Activated CD8-positive, alpha-beta memory T cell treated with anti-CD3 and anti-CD28 coated beads for 1 hour (primary cell): ENCODE measurements at regions not wholly inside any gene's neighbourhood (a gene's known extent, or its start where the extent isn't known, plus 50 kb on each side); places are given as distances from the start of the nearest gene placed in this dataset.

ENCODE experiments used
- DNase-seq, 2 donors: peaks; one replicate each; pipeline ENCODE4 v3.0.0-alpha.2; 2020; ENCODE audit warnings: low read depth in 1 of 2; ENCODE audit errors: extremely low read depth in 1 of 2

- DNase-seq, result no peak
Measured at GRCh38 chr10:130728531-130729215, 582.8 kb downstream of the TCERG1L start.

DNA sequence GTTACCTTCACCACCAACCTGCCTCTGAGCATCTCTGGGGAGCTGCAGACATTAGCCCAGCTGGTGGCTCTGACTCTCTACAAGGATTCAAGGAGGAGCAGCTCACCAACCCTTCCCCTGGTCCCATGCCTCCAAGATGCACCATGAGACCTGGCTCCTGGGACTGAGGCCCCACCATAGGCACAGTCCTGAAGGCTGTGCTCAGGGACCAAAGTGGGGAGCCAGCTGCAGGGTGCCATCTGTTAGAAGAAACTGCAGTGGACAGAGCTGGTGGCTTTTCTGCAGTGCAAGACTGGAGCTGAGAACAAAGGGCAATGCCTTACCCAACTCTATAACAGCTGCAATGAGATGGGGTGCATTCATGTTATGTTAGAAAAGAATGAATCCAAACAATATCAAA is 581.6 kb downstream of the TCERG1L start:
- no peak for DNase-seq

- DNase-seq, result no peak
Measured at GRCh38 chr10:130737186-130737585, 574.3 kb downstream of the TCERG1L start.

GRCh38 chr10:130737621-130738020 is 573.9 kb downstream of the TCERG1L start:
- DNase-seq, result no peak

DNA sequence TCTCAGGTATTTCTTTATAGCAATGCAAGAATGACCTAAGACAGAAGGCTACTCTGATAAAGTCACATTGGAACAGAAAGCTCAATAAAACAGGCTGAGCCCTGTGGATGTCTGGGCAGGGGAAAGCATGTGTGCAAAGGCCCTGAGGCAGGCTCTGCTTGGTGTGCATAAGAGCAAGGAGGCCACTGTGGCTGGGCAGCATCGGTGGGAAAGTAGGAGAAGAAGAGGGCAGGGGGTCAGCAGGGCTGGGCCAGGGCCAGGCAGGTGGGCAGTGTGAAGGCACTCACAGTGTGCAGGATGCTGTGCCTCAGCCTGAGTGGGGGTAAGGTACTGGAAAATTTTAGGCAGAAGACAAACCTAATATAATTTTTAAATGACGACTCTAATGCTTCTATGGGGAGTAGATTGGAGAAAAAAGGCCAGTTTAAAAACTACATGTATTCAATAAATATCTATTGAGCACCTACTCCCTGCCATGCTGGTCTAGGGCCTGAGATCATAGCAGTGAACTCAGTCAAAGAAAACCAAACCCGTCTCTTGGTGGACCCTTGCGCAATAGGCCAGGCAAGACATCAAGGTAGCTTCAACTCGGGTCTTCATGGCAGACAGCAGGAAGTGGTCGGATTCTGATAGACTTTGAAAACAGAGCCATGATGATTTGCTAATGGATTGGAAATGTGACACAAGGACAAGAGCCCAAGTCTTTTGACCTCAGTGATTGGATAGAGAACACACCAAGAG is 572.3 kb downstream of the TCERG1L start:
- no peak for DNase-seq

GRCh38 chr10:130739757-130740145 is 571.8 kb downstream of the TCERG1L start:
- DNase-seq, result no peak

DNA sequence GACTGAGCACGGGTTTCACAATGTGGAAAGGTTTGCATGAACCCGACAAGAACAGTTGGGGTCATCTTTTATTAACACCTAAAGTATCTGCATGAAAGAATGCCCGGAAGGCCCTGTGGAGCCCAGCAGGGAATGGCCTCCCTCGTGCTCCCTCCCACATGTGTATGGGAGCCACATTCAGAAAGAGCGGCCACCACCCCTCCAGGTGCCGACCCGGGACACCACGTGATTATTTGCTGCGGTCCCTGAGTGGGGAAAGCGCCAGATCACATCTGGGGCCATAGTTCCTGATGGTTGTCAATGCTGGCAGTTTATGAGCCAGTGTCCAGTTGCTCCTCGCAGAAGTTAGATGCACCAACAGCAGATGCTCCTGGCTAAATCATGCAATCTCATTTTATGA is 571.4 kb downstream of the TCERG1L start:
- DNase-seq, result no peak

- DNase-seq, result no peak
Measured at GRCh38 chr10:130740915-130741750, 570.4 kb downstream of the TCERG1L start.

- DNase-seq, result no peak
Measured at GRCh38 chr10:130741901-130742855, 569.3 kb downstream of the TCERG1L start.

GRCh38 chr10:130742941-130743675 is 568.4 kb downstream of the TCERG1L start:
- DNase-seq, result no peak

- no peak for DNase-seq
Measured at GRCh38 chr10:130743751-130744271, 567.7 kb downstream of the TCERG1L start.

DNA sequence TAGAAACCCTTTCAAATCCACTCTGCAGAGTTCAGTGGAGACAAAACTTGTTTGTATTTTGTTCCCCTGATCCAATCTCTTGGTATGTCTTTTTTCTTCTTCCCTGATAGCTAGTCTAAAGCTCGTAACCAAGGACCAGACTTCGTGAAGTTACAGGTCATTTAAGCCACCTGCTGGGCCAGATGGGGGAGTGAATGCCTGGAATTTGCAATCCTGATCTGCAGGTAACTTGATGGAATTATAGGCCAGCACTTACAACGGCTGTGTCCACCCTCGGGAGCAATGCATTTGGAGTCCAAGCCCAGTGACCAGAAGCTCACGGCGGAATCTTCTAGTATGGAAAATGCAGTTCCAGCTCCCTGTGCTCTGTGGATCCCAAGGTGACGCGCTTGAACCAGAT is 566.9 kb downstream of the TCERG1L start:
- DNase-seq, result no peak

- no peak for DNase-seq
Measured at GRCh38 chr10:130745251-130745650, 566.3 kb downstream of the TCERG1L start.

GRCh38 chr10:130745821-130746220 is 565.7 kb downstream of the TCERG1L start:
- DNase-seq, result no peak

- DNase-seq, result no peak
Measured at GRCh38 chr10:130746311-130746710, 565.2 kb downstream of the TCERG1L start.

- no peak for DNase-seq
Measured at GRCh38 chr10:130747356-130747755, 564.2 kb downstream of the TCERG1L start.

- DNase-seq, result no peak
Measured at GRCh38 chr10:130747946-130748345, 563.6 kb downstream of the TCERG1L start.

DNA sequence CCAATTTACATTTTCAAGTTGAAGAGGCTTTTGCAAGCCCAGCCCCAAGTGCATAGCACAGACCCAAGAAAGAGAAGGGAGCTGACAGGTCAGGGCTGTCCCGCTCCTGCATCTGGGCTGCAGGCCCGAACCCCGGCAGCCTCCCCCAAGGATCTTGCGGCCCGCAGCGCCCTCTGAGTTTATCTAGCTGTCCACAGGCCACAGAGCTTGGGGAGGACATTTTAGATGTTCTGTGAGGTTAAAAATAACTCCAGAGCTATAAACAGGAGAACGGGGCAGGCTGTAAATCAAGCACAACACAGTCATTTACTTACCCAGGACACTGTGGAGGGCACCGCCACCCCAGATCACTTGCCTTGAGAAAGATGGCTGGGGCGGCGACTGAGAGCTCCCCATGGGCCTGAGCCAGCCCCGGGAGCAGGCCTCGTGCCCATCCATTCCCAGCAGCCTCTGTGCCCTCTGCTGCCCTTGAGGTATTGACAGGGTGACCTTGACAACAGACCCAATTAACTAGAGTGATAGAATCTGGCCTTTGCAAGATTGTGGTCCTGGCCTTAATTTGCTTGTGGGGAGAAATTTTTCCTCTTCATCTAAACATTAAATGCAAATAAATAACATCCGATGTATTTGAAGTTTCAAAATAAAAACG is 563.0 kb downstream of the TCERG1L start:
- no peak for DNase-seq

DNA sequence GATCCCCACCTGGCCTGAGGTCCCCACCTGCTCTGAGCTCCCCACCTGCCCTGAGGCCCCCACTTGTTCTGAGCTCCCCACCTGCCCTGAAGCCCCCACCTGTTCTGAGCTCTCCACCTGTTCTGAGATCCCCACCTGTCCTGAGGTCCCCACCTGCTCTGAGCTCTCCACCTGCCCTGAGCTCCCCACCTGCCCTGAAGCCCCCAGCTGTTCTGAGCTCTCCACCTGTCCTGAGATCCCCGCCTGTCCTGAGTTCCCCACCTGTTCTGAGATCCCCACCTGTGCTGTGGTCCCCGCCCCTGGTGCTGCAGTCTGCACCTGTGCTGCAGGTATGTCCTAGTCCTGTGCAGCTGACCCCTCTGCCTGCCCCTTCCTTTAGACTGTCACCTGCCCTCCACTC is 561.6 kb downstream of the TCERG1L start:
- no peak for DNase-seq
